PC-9 (cell line): ENCODE measurements at regions not wholly inside any gene's neighbourhood (a gene's known extent, or its start where the extent isn't known, plus 50 kb on each side); places are given as distances from the start of the nearest gene placed in this dataset.

ENCODE experiments used
- BruUV-seq: library from RNA; stranded (reverse); fragments of 400-500 nt; replicated peaks from 2 replicates; lab custom pipeline; 2021; lab: Mats Ljungman, UMichigan
- CTCF ChIA-PET: fragments of 300-600 bp; sonication (Branson Sonifier 250); formaldehyde crosslinking; loops from one replicate; lab custom pipeline; 2022; ENCODE audit warnings: antibody characterized with exemption; lab: Charles Lee
- POLR2A ChIA-PET: fragments of 300-600 bp; sonication (Branson Sonifier 250); formaldehyde crosslinking; loops from one replicate; lab custom pipeline; 2022; ENCODE audit warnings: antibody characterized with exemption; ENCODE audit not compliant: unreplicated experiment; lab: Charles Lee
- DNase-seq, 2 experiments: peaks; one replicate each; pipeline versions ENCODE4 v3.0.0 to v3.0.0-alpha.2; 2015 to 2022; ENCODE audit warnings: mixed read lengths in 1 of 2
- H2AFZ ChIP-seq: fragments of 200-600 bp; sonication (generic); 2 replicates; pipeline ENCODE4 v1.8.1; 2017; ENCODE audit warnings: antibody characterized with exemption
- H3F3A ChIP-seq: fragments of 200-600 bp; sonication (generic); 2 replicates; pipeline ENCODE4 v1.8.1; 2017; ENCODE audit warnings: antibody characterized with exemption, mild to moderate bottlenecking, low read depth; ENCODE audit not compliant: insufficient read depth
- H3K27ac ChIP-seq: fragments of 200-600 bp; sonication (generic); 2 replicates; pipeline ENCODE4 v1.6.1; 2016; ENCODE audit warnings: mixed run types
- H3K27me3 ChIP-seq: fragments of 200-600 bp; sonication (generic); 2 replicates; pipeline ENCODE4 v1.6.1; 2016; ENCODE audit warnings: low read depth, mixed run types; ENCODE audit not compliant: insufficient read depth
- H3K36me3 ChIP-seq: fragments of 200-600 bp; sonication (generic); 2 replicates; pipeline ENCODE4 v1.6.1; 2016; ENCODE audit warnings: low read depth, mixed run types
- H3K4me1 ChIP-seq: fragments of 200-600 bp; sonication (generic); replicated peaks from 2 replicates; pipeline ENCODE4 v1.6.1; 2016; ENCODE audit warnings: mixed run types; ENCODE audit not compliant: insufficient read depth
- H3K4me2 ChIP-seq: fragments of 200-600 bp; sonication (generic); 2 replicates; pipeline ENCODE4 v1.6.1; 2017; ENCODE audit warnings: mixed run types
- H3K4me3 ChIP-seq: fragments of 200-600 bp; sonication (generic); 2 replicates; pipeline ENCODE4 v1.6.1; 2016; ENCODE audit warnings: mixed run types
- H3K79me2 ChIP-seq: fragments of 200-600 bp; sonication (generic); 2 replicates; pipeline ENCODE4 v1.6.1; 2017; ENCODE audit warnings: low read depth, mixed run types
- H3K9me2 ChIP-seq: fragments of 200-600 bp; sonication (generic); 2 replicates; pipeline ENCODE4 v1.8.1; 2017; ENCODE audit warnings: mild to moderate bottlenecking; ENCODE audit not compliant: insufficient read depth
- H3K9me3 ChIP-seq: fragments of 200-600 bp; sonication (generic); 2 replicates; pipeline ENCODE4 v1.8.1; 2016; ENCODE audit warnings: low read depth; ENCODE audit not compliant: insufficient read depth
- H4K20me1 ChIP-seq: fragments of 200-600 bp; sonication (generic); 2 replicates; pipeline ENCODE4 v1.8.1; 2017; ENCODE audit not compliant: insufficient read depth
- CTCF ChIP-seq: fragments of 200-600 bp; sonication (generic); conservative IDR thresholded peaks from 2 replicates; pipeline ENCODE4 v1.6.1; 2017; ENCODE audit warnings: mixed run types, antibody characterized with exemption, mild to moderate bottlenecking, moderate library complexity
- EZH2 ChIP-seq: fragments of 200-600 bp; sonication (generic); IDR thresholded peaks from 2 replicates; pipeline ENCODE4 v1.8.0; 2017; ENCODE audit warnings: antibody characterized with exemption, low read depth
- intact Hi-C: fragments of 100-400 bp; cut with micrococcal nuclease; formaldehyde crosslinking; loops from one replicate; pipeline ENCODE4 v1.10.0; 2022; ENCODE audit not compliant: unreplicated experiment

- H3K9me3 ChIP-seq = 0 out of 2 replicates have a peak, but pooled peaks cover 3% of the 10 kb centered on the region
- TF ChIP-seq EZH2 (no peak), CTCF (no peak)
- peaks cover 10% of the 10 kb centered on the region; the same call in 1 of the 2 replicates for H3K4me1 ChIP-seq
- H3K36me3 ChIP-seq = no peaks in the 10 kb centered on the region
- H3K27ac ChIP-seq = no peak overlapping the region
- no peak overlapping the region for H2AFZ ChIP-seq
- CTCF ChIA-PET = no interaction called here
- no peaks in the 10 kb centered on the region for H3K27me3 ChIP-seq
- H3K4me2 ChIP-seq = no peak overlapping the region
- no peaks in the 10 kb centered on the region for H4K20me1 ChIP-seq
- no peaks in the 10 kb centered on the region for H3F3A ChIP-seq
- H3K4me3 ChIP-seq = no peak overlapping the region
- POLR2A ChIA-PET = no interaction called here
- DNase-seq = no peak
- H3K79me2 ChIP-seq = no peaks in the 10 kb centered on the region
- no TSS peak for BruUV-seq
- H3K9me2 ChIP-seq = no peaks in the 10 kb centered on the region; the same call in 1 of the 2 replicates
- intact Hi-C loops = no loop called here
These were observed 116.9 kb downstream of the DUSP10 start for GRCh38 chr1:221625026-221625425.

GRCh38 chr1:221626041-221626440 is 115.8 kb downstream of the DUSP10 start:
- no TSS peak for BruUV-seq
- no peak for TF ChIP-seq EZH2
- no peak for TF ChIP-seq CTCF
- no peaks in the 10 kb centered on the region; the same call in 1 of the 2 replicates for H3K9me2 ChIP-seq
- H3K36me3 ChIP-seq = no peaks in the 10 kb centered on the region
- H2AFZ ChIP-seq = no peak overlapping the region
- peaks cover 3% of the 10 kb centered on the region; the same call in 1 of the 2 replicates for H3K4me1 ChIP-seq
- H3F3A ChIP-seq = no peaks in the 10 kb centered on the region
- no peak overlapping the region for H3K27ac ChIP-seq
- H3K79me2 ChIP-seq = no peaks in the 10 kb centered on the region
- DNase-seq = no peak
- no peaks in the 10 kb centered on the region for H4K20me1 ChIP-seq
- no peak overlapping the region for H3K4me3 ChIP-seq
- H3K9me3 ChIP-seq = 0 out of 2 replicates have a peak, but pooled peaks cover 3% of the 10 kb centered on the region
- ChIA-PET CTCF (no interaction called here), POLR2A (no interaction called here)
- no peaks in the 10 kb centered on the region for H3K27me3 ChIP-seq
- H3K4me2 ChIP-seq = no peak overlapping the region
- intact Hi-C loops = no loop called here

- TF ChIP-seq EZH2 (no peak), CTCF (no peak)
- H3K9me3 ChIP-seq = 0 out of 2 replicates have a peak, but pooled peaks cover 3% of the 10 kb centered on the region
- H3K27me3 ChIP-seq = no peaks in the 10 kb centered on the region
- intact Hi-C loops = no loop called here
- H3K36me3 ChIP-seq = no peaks in the 10 kb centered on the region
- no peak overlapping the region for H3K4me3 ChIP-seq
- BruUV-seq = no TSS peak
- no peak overlapping the region for H3K27ac ChIP-seq
- no peak overlapping the region for H3K4me2 ChIP-seq
- no peaks in the 10 kb centered on the region for H4K20me1 ChIP-seq
- no peak overlapping the region for H2AFZ ChIP-seq
- ChIA-PET CTCF (interaction anchor here (0.6 kb wide), 1 partner anchor 836 kb away, joined by 3 read pairs; no protein-coding TSS in a partner anchor), POLR2A (no interaction called here)
- no peaks in the 10 kb centered on the region for H3F3A ChIP-seq
- H3K4me1 ChIP-seq = no peaks in the 10 kb centered on the region
- no peaks in the 10 kb centered on the region for H3K79me2 ChIP-seq
- no peaks in the 10 kb centered on the region; the same call in 1 of the 2 replicates for H3K9me2 ChIP-seq
- DNase-seq = no peak
These were observed 111.7 kb downstream of the DUSP10 start for GRCh38 chr1:221630236-221630635.
